ENCODE measurements at regions not wholly inside any gene's neighbourhood (a gene's known extent, or its start where the extent isn't known, plus 50 kb on each side); places are given as distances from the start of the nearest gene placed in this dataset.
A peak's percentile ranks its signal among the peaks of the same experiment; 100 is the strongest.

- peak overlapping the region; percentile 51 for H3K4me2 ChIP-seq (ENCODE audit: low read length)
- no peak for DNase-seq (ENCODE audit: low read depth)
These were observed 53.2 kb upstream of the NECTIN1 start for GRCh38 chr11:119782006-119782738.

GRCh38 chr11:119780222-119780953 is 51.4 kb upstream of the NECTIN1 start:
- H2AFZ ChIP-seq (ENCODE audit: low read depth, low read length), result no peak overlapping the region
- FAIRE-seq, result no peak
- peaks cover 15% of the 10 kb centered on the region for H3K4me1 ChIP-seq (ENCODE audit: insufficient read depth, low read length)
- no peak overlapping the region for H3K4me2 ChIP-seq (ENCODE audit: low read length)
- no peaks in the 10 kb centered on the region for H4K20me1 ChIP-seq (ENCODE audit: insufficient read depth, low read length)
- Mint-ChIP-seq H3K36me3 (ENCODE audit: low read depth, unreplicated experiment) (peaks cover 1% of the 10 kb centered on the region), H3K9me3 (ENCODE audit: unreplicated experiment) (peaks cover 14% of the 10 kb centered on the region), H3K4me1 (ENCODE audit: low read depth, unreplicated experiment) (peaks cover 15% of the 10 kb centered on the region), H3K27ac (ENCODE audit: unreplicated experiment) (no peak overlapping the region), H3K27me3 (ENCODE audit: low read depth, unreplicated experiment) (peaks cover 41% of the 10 kb centered on the region), H3K4me3 (ENCODE audit: unreplicated experiment) (no peak overlapping the region)
- H3K9me3 ChIP-seq (ENCODE audit: insufficient read depth, low read depth, low read length), result peaks cover 3% of the 10 kb centered on the region
- DNase-seq (ENCODE audit: low read depth), result no peak
- H3K27me3 ChIP-seq (ENCODE audit: insufficient read depth, low read length), result peaks cover 9% of the 10 kb centered on the region
- H3K27ac ChIP-seq (ENCODE audit: low read depth, low read length), result no peak overlapping the region
- no peak overlapping the region for H3K9ac ChIP-seq (ENCODE audit: low read length)
- H3K79me2 ChIP-seq (ENCODE audit: insufficient read depth, low read length), result no peaks in the 10 kb centered on the region
- no peak overlapping the region for H3K4me3 ChIP-seq (ENCODE audit: insufficient read depth, low read depth, low read length)
- no peak for TF ChIP-seq CTCF (IDR thresholded peaks at IDR 0.05; ENCODE audit: insufficient read depth, low read depth, low read length)
- TF ChIP-seq EZH2 (IDR thresholded peaks at IDR 0.05; ENCODE audit: insufficient read depth, low read length), result no peak
- H3K36me3 ChIP-seq (ENCODE audit: insufficient read depth, low read length), result no peaks in the 10 kb centered on the region

More at GRCh38 chr11:119782006-119782738, 53.2 kb upstream of the NECTIN1 start:
- Mint-ChIP-seq H3K9me3 (ENCODE audit: unreplicated experiment) (peaks cover 14% of the 10 kb centered on the region), H3K27ac (ENCODE audit: unreplicated experiment) (peak overlapping the region; percentile 77), H3K36me3 (ENCODE audit: low read depth, unreplicated experiment) (peaks cover 1% of the 10 kb centered on the region), H3K4me3 (ENCODE audit: unreplicated experiment) (peak overlapping the region; percentile 45), H3K4me1 (ENCODE audit: low read depth, unreplicated experiment) (peaks cover 15% of the 10 kb centered on the region), H3K27me3 (ENCODE audit: low read depth, unreplicated experiment) (peaks cover 28% of the 10 kb centered on the region)
- no peaks in the 10 kb centered on the region for H3K79me2 ChIP-seq (ENCODE audit: insufficient read depth, low read length)
- peaks cover 15% of the 10 kb centered on the region for H3K4me1 ChIP-seq (ENCODE audit: insufficient read depth, low read length)
- H3K27ac ChIP-seq (ENCODE audit: low read depth, low read length), result no peak overlapping the region
- H3K4me3 ChIP-seq (ENCODE audit: insufficient read depth, low read depth, low read length), result no peak overlapping the region
- peaks cover 3% of the 10 kb centered on the region for H3K27me3 ChIP-seq (ENCODE audit: insufficient read depth, low read length)
- FAIRE-seq, result no peak
- no peaks in the 10 kb centered on the region for H4K20me1 ChIP-seq (ENCODE audit: insufficient read depth, low read length)
- H3K9me3 ChIP-seq (ENCODE audit: insufficient read depth, low read depth, low read length), result peaks cover 3% of the 10 kb centered on the region
- no peak overlapping the region for H3K9ac ChIP-seq (ENCODE audit: low read length)
- TF ChIP-seq CTCF (IDR thresholded peaks at IDR 0.05; ENCODE audit: insufficient read depth, low read depth, low read length), result no peak
- no peak for TF ChIP-seq EZH2 (IDR thresholded peaks at IDR 0.05; ENCODE audit: insufficient read depth, low read length)
- no peaks in the 10 kb centered on the region for H3K36me3 ChIP-seq (ENCODE audit: insufficient read depth, low read length)
- peak overlapping the region; percentile 53 for H2AFZ ChIP-seq (ENCODE audit: low read depth, low read length)

Measured in astrocyte (in vitro differentiated cells and primary cell).